Inferior parietal cortex (tissue), 1 donor: ENCODE measurements at regions not wholly inside any gene's neighbourhood (a gene's known extent, or its start where the extent isn't known, plus 50 kb on each side); places are given as distances from the start of the nearest gene placed in this dataset.
"Not testable (repeated sequence)": the region's sequence is repeated elsewhere in the genome, so short reads cannot be mapped to it uniquely, and the experiment has no call there.

Experiments
- DNase-seq: peaks from one replicate; pipeline ENCODE4 v3.0.0-alpha.2; 2016; ENCODE audit errors: extremely low spot score

- DNase-seq, result no peak
Observed at GRCh38 chr6:12509060-12509459, 207.5 kb upstream of the PHACTR1 start.

- DNase-seq, result no peak
Observed at GRCh38 chr6:12516070-12516469, 200.5 kb upstream of the PHACTR1 start.

- DNase-seq, result no peak
Observed at GRCh38 chr6:12522347-12522746, 194.2 kb upstream of the PHACTR1 start.

DNA sequence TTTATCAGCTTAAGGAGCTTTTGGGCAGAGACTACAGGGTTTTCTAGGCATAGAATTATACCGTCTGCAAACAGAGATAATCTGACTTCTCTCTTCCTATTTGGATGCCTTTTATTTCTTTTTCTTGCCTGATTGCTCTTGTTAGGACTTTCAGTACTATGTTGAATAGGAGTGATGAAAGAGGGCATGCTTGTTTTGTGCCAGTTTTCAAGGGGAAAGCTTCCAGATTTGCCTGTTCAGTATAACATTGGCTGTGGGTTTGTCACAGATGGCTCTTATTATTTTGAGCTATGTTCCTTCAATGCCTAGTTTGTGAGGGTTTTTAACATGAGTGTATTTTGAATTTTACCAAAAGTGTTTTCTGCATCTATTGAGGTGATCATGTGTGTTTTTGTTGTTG lies 192.8 kb upstream of the PHACTR1 start:
- no peak for DNase-seq

DNA sequence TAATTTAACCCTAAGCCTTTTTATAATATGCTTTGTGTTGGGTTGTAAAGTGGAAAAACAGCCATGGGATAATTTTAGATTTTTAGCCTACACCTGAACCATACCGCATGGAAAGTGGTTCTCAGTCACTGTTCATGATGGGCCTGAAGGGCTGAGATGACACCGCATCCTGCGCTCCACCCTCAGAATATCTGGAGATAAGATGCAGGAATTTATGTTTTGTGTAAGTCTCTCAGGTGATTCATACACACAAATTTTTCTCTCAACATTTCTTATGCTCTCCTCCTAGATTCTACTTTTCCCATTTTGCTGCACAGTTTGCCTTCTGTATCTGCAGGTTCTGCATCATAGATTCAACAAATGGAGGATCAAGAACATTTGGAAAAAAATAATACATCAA lies 191.3 kb upstream of the PHACTR1 start:
- DNase-seq, result no peak

DNA sequence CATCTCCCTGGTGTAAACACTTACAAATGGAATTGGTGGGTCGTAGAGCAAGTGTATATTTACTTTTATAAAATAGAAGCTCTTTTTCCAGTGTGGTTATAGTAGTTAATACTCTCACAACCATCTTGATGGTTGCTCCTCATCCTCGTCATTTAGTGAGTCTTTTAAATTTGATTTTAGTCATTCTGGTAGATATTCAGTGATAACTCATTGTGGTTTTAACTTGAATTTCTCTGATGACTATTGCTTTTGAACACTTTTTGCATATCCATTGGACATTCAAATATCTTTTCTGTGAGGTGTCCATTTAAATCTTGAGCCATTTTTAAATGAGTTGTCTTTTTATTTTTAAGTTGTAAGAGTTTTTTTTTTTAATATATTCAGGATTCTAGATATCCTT lies 189.2 kb upstream of the PHACTR1 start:
- no peak for DNase-seq

- no peak for DNase-seq
Observed at GRCh38 chr6:12528136-12528535, 188.4 kb upstream of the PHACTR1 start.

GRCh38 chr6:12528581-12529363 lies 187.8 kb upstream of the PHACTR1 start:
- no peak for DNase-seq

DNA sequence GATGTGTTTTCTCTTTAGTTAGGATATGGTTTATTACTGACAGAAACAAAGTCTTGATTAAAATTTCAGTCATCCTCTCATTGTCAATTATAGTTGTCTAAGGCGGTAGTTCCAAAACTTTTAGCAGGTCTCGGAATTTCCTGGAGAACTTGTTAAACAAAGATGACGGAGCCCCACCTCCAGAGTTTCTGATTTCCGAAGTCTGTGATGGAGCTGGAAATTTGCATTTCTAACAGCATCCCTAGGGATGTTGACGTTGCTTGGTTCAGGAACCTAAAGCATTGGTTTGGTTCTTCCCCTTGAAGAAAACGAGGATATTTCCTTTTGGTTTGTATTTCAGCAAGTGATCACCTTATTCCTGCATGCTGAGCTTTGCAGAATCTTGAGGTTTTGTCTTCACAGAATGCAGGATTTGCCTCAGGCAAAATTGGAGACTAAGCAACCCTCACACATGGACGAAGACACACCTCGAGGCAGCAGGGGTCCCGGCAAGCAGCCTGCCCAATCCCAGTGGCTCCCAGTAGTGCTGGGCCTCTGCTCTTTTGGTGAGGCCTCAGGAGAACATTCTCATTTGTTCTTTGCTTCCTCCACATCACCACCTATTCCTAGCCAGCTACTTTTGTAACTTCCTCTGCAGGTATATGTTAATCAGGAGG lies 187.1 kb upstream of the PHACTR1 start:
- no peak for DNase-seq

GRCh38 chr6:12530345-12530744 lies 186.2 kb upstream of the PHACTR1 start:
- no peak for DNase-seq

- no peak for DNase-seq
Observed at GRCh38 chr6:12533586-12533985, 183.0 kb upstream of the PHACTR1 start.

DNA sequence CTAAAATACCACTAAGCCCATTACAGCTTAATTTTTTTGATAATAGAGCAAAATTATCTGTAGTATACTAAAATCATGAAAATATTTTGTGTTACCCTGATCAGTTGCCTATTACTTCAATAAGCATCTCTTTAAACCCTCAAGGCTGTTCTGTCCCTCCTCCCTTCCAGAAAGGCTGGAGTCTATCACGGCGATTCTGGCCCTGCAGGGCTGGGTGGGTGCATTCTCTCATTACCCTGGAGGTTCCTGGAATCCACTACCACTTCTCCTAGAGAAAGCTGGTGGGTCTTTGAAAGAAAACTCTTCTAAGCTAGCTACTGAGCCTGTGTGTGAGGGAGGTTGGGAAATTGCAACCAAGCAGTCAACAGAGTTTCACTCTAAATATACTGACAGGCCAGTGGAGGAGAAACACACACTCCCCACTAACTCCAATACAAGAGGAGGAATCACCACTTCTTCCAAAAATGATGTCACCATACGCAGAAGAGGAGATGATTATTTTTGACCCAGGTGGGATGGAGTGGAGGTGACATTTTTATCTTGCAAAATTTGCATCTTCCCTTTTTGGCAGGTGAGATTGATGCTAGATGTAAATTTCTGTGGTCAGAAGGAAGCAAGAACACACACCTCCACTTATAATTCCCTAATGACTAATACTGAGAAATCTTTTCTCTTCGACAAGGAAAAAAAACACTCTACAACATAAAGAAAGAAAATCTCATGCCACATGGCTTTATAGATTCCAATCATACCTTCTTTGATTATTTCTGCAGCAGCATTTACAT lies 182.3 kb upstream of the PHACTR1 start:
- no peak for DNase-seq

DNA sequence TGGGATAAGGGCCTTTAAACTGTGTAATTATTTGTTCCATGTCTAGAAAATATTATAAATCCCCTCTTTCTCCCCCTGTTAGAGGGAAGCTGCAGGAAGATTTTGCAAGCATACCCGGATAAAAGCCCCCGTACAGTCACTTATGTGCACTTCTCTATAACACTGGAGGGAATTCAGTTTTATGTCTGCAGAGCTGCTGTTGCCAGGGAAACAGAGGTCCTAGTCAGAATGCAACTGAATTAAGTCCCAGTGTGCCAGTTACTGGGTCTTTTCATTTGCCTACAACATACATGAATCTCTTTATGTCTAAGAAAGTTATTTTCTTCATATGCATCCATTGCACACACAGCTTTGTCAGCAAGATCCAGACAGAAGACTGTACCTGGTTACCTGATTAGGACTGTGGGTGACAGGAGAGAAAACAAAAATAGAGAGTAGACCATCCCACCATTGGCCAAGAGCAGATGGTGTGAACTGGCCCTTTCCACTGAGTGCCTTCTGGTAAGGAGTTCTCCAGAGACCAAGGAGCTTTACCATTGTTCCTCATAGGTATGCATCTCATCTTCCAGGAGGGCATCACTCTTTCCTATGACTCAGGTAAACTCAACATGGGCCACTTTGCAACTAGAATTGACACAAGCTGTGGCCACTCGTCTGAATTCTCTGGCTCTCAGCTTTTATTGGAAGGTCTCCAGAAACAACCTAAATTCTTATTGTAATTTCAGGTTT lies 180.8 kb upstream of the PHACTR1 start:
- no peak for DNase-seq

DNA sequence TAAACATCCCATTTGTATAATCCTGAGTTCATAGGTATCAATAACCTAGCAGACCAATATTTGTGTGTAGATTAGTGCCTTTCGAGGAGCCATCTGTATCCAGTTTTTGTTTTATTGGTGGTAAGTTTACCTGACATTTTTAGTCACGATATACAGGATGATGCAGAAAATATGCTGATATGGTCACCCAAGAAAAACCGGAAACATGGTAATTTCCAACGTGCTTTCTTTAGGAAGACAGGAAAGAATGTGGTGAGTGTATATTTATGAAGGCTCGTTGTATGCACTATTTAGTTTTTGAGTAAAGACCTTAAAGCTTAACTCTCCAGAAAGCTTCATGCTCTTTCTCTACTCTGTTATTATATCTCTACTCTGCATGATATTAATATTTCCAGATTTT lies 180.2 kb upstream of the PHACTR1 start:
- no peak for DNase-seq

DNA sequence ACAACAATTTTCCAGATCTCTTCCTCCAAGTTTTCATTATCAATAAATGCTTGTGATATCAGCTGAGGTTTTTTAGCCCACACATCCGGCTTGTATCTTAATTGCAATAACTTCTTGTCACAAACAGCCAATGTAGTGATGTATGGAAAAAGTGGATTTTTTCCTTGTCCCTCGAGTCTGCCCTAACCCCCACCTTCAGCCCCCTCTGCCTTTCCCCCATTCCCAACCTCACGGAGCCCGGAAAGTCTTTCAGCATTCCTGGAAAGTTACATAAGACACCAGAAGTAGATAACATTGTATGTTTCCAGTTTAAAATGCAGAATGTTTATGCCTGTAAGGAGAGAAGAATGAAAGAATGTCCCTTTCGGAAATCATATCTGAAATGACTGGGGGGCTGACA lies 179.2 kb upstream of the PHACTR1 start:
- DNase-seq, result no peak

GRCh38 chr6:12538881-12539357 lies 177.6 kb upstream of the PHACTR1 start:
- no peak for DNase-seq

- not testable (repeated sequence) for DNase-seq
Observed at GRCh38 chr6:12542319-12543115, 174.1 kb upstream of the PHACTR1 start.

DNA sequence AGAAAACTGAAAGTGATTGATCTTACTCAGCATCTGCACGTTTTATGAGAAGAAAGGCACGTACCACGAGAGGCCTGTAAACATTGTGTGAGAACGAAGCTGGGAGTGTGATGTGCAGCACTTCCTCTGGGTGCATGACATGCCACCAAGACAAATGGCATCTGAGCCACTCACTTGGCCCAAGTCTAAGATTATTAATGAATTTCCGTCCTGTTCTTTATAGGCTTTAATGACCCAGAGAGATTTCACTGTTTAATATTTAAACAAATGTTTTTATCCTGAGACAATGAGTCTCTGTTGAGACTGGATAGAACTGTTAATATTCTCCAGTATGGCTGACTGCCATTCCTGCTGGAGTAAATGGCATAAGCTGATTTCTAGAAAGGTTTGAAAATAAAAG lies 172.6 kb upstream of the PHACTR1 start:
- no peak for DNase-seq

DNA sequence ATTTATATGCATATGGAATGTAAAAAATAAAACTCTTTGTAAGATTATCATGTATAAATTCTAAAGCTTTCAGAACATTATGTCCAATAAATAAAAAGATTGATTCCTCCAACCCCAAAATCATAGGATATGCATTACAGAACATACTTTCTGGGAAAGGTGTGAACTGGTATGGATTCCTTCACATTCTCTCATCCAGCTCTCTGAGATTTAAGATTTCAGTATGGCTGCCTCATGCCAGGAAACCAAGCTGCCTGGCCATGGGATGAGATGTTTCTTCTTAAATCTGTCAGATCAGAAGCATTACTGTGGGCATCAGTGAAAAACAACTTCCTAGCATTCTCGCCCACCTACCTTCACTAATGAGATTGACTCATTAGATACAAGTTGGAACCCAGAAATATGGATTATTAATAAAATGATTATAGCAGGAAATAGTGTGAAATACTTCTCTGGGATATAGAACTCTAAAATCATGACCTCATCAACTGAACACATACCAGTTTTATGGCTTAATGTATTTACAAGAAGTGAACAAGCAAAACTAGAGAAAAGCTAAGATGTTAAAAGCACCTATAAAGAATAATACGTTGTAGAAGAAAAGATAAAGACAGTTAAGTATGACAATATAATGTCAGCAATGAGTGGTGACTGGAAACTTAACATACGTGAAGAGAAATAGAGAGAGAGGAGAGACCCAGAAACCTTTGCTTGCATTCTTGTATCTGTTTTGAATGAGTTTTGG lies 171.6 kb upstream of the PHACTR1 start:
- no peak for DNase-seq
